ENCODE measurements at regions not wholly inside any gene's neighbourhood (a gene's known extent, or its start where the extent isn't known, plus 50 kb on each side); places are given as distances from the start of the nearest gene placed in this dataset.
"Not testable (repeated sequence)": the region's sequence is repeated elsewhere in the genome, so short reads cannot be mapped to it uniquely, and the experiment has no call there.

DNA sequence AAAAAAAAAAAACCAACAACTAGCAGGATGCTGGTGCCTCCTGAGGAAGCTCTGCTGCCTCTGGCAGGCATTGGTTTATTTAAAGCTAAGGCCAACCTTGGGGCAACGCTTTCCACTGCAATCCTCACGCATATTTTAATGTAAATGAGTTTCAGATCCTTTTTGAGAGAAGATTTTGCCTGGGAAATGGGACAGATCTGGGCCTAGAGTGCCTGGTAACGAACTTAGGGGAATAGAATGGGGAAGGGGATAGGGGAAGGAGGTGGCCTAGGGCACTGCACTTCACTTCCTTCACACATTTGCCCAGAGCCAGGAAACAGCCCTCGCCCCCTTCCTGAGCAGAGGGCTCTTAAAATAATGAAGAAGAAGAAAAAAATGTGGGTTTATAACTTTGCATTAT is 132.7 kb upstream of the TMEM170B start:
- TF ChIP-seq ZFX (IDR thresholded peaks at IDR 0.05; ENCODE audit: borderline replicate concordance), result no peak
- no peak overlapping the region for H3K27ac ChIP-seq

DNA sequence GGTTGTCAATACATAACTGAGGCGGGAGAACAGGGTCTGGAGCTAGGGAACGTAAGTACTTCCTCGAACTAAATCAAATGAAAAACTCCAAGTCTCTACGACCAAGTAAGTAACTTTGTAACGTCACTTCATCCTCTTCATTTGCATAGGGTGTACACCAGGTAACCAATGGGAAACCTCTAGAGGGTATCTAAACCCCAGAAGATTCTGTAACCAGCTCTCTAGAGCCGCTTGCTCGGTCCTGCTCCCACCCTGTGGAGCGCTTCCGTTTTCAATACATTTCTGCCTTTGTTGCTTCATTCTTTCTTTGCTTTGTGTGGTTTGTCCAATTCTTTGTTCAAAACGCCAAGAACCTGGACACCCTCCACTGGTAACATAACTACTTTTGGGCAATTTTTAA is 133.5 kb upstream of the TMEM170B start:
- H3K27ac ChIP-seq, result no peak overlapping the region
- TF ChIP-seq, protein P1, sequence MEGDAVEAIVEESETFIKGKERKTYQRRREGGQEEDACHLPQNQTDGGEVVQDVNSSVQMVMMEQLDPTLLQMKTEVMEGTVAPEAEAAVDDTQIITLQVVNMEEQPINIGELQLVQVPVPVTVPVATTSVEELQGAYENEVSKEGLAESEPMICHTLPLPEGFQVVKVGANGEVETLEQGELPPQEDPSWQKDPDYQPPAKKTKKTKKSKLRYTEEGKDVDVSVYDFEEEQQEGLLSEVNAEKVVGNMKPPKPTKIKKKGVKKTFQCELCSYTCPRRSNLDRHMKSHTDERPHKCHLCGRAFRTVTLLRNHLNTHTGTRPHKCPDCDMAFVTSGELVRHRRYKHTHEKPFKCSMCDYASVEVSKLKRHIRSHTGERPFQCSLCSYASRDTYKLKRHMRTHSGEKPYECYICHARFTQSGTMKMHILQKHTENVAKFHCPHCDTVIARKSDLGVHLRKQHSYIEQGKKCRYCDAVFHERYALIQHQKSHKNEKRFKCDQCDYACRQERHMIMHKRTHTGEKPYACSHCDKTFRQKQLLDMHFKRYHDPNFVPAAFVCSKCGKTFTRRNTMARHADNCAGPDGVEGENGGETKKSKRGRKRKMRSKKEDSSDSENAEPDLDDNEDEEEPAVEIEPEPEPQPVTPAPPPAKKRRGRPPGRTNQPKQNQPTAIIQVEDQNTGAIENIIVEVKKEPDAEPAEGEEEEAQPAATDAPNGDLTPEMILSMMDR (IDR thresholded peaks at IDR 0.05), result no peak
- no peak for TF ChIP-seq ZFX (IDR thresholded peaks at IDR 0.05; ENCODE audit: borderline replicate concordance)

DNA sequence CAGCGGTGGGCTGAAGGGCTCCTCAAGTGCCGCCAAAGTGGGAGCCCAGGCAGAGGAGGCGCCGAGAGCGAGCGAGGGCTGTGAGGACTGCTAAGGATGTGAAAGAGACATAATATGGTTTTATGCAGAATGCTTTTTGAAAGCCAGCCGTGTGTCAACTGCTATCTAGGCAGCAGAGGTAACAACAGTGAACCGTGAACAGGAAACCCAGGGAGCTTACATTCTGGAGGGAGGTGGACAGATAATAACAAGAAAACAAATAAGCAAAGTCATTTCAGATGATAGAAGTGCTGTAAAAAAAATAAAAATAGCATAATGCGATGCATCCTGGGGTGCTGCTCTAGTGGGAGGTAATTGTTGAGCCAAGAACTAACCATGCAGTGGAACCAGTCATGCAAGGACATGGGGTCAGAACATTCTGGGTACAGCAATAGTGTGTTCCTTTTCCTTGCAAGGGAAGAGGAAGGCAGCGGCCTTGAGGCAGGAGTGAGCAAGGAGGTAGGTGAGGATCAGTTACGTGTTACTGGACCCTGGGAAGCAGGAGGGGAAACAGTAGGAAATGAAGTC is 134.4 kb upstream of the TMEM170B start:
- H3K27ac ChIP-seq, result no peak overlapping the region
- TF ChIP-seq ZFX (IDR thresholded peaks at IDR 0.05; ENCODE audit: borderline replicate concordance), result no peak
- TF ChIP-seq, protein P1 (IDR thresholded peaks at IDR 0.05), result no peak

DNA sequence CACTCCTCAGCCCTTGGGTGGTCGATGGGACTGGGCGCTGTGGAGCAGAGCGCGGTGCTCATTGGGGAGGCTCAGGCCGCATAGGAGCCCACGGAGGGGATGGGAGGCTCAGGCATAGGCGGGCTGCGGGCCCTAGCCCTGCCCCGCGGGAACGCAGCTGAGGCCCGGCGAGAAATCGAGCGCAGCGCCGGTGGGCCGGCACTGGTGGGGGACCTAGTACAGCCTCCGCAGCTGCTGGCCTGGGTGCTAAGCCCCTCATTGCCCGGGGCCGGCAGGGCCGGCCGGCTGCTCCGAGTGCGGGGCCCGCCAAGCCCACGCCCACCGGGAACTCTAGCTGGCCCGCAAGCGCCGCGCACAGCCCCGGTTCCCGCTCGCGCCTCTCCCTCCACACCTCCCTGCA is 135.0 kb upstream of the TMEM170B start:
- H3K27ac ChIP-seq, result not testable (repeated sequence)

DNA sequence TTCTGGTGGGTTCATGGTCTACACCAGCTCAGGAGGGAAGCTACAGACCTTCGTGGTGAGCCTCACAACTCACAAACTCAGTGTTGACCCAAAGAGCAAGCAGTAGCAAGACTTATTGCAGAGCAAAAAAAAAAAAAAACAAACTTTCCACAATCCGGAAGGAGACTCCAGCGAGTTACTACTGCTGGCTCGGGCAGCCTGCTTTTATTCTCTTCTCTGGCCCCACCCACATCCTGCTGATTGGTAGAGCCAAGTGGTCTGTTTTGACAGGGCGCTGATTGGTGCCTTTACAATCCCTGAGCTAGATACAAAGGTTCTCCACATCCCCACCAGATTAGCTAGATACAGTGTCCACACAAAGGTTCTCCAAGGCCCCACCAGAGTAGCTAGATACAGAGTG is 135.6 kb upstream of the TMEM170B start:
- H3K27ac ChIP-seq, result not testable (repeated sequence)

DNA sequence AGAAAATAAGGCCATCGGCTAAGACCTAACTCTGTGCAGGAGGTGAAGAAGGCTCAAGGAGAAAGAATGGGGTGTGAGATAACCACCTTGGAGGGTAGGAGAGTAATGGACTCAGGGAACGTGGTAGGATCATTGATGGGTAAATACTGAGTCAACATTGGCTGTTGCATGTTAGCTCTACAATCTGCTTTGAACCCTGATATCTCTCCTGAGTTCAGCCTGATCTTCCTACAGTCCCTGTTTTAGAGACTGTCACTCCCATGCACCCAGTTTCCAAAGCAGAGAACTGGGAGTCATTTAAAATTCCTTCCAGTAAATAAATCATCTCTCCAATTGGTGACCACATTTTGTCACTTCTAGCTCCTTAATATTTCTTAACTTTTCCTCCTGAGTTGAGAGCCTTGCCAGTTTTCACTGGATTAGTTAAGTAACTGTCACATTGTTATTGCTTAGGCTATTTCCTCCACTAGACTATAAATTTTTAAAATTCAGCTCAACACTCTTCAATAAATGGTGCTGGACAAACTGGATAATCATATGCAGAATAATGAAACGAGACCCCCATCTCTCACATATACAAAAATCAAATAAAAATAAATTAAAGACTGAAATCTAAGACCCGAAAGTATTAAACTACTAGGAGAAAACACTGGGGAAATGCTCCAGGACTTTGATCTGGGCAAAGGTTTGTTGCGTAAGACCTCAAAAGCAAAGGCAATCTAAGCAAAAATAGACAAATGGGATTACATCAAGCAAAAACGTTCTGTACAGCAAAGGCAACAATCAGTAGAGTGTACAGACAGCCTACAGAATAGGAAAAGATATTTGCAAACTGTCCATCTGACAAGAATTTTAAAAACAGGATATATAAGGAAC is 138.9 kb upstream of the TMEM170B start:
- TF ChIP-seq ZFX (IDR thresholded peaks at IDR 0.05; ENCODE audit: borderline replicate concordance), result no peak
- TF ChIP-seq, protein P1 (IDR thresholded peaks at IDR 0.05), result no peak
- H3K27ac ChIP-seq, result no peak overlapping the region

DNA sequence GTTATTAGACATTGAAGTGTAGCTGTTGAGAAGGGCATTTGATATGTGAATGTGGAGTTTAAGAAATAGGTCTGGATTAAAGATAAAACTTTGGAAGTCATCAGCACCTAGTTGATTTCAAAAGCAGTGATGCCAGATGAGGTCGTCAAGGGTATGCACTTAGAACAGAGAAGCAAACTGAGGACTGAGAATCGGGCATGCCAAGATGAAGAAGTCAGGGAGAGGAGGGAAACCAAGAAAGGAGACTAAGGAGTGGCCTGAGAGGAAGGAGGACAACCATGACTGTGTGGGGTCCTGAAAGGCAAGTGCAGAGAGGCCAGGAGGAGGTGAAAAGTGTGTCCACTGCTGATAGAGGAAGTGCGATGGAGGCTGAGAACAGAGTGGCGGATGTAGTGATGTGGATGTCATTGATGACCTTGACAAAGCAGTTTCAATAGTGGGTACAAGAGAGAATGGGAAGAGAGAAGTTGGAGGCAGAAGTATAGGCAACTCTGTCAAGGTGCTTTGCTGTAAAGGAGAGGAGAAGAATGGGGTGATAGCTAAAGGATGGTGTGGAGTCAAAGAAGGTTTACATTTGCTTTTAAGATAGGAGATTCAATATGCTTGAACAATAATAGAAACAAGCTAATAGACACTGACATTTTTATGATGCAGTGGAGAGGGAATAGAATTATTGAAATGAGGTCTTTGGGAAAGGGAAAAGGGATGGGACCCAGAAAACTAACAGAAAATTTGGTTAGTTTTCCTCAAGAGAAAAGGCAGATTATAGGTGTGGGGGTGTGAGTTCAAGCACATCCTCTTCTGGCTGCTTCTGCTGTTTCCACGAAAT is 139.7 kb upstream of the TMEM170B start:
- TF ChIP-seq, protein P1 (IDR thresholded peaks at IDR 0.05), result no peak
- no peak for TF ChIP-seq ZFX (IDR thresholded peaks at IDR 0.05; ENCODE audit: borderline replicate concordance)
- no peak overlapping the region for H3K27ac ChIP-seq

DNA sequence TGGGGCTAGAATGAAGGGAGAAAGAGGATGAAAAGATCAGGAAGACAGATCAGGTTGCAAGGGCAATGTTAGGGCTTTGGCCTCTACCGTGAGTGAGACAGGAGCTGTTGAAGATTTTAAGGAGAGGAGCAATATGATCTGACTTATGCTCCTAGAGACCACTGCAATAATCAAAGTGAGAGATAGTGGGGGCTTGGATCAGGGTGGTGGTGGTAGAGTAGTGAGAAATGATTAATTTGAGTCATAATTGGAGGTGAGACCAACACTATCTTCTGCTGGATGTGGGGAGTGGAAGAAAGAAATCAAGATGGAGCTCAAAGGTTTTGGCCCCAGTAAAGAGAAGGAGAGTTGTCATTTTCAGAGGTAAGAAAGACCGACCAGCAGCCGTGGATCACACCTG is 140.7 kb upstream of the TMEM170B start:
- TF ChIP-seq, protein P1 (IDR thresholded peaks at IDR 0.05), result no peak
- no peak for TF ChIP-seq ZFX (IDR thresholded peaks at IDR 0.05; ENCODE audit: borderline replicate concordance)
- H3K27ac ChIP-seq, result no peak overlapping the region
